Adrenal gland (tissue), 5 donors: ENCODE measurements at regions not wholly inside any gene's neighbourhood (a gene's known extent, or its start where the extent isn't known, plus 50 kb on each side); places are given as distances from the start of the nearest gene placed in this dataset.

Experiments used
- CTCF ChIP-seq, 6 experiments: fragments of 450-650 bp in 4 of 6; fragments of 200-600 bp in 2 of 6; sonication (generic) in 1 of 6; IDR thresholded peaks; 1 replicate in 5 of 6; 2 replicates in 1 of 6; pipeline versions ENCODE4 v1.5.1 to v1.8.0; 2016 to 2021; ENCODE audit warnings: antibody characterized with exemption in 6 of 6, mild to moderate bottlenecking in 2 of 6, moderate library complexity in 1 of 6
- POLR2A ChIP-seq, 2 donors: fragments of 450-650 bp; IDR thresholded peaks; one replicate each; pipeline ENCODE4 v1.6.1; 2017; ENCODE audit warnings: antibody characterized with exemption in 2 of 2, mild to moderate bottlenecking in 2 of 2, moderate library complexity in 1 of 2
- donor health status: DM: no; HTN: no; CAD: no.

DNA sequence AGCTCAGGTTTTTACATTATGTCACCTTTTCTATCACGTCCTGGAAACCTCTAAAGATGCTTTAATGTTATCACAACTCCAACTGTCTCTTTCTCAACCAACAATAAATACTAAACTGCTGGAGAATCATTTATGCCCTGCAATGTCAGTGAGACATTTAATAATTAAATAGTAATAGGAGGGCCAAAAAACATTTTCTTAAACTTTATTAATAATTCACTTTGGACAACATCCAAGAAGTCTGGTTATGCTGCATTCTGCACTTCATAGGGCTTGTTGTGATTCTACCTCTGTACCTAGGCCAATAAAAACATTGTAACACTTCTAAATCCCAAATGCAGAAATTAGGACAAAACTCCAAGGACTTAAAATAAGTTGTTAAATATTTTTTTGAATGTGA is 420.4 kb upstream of the LRRTM1 start:
- TF ChIP-seq CTCF (IDR thresholded peaks at IDR 0.05) = no peak
- TF ChIP-seq POLR2A (IDR thresholded peaks at IDR 0.05) = no peak
